HCT116 (cell line): ENCODE measurements at regions not wholly inside any gene's neighbourhood (a gene's known extent, or its start where the extent isn't known, plus 50 kb on each side); places are given as distances from the start of the nearest gene placed in this dataset.

Experiments used
- CEBPB ChIP-seq: IDR thresholded peaks from 2 replicates; pipeline ENCODE4 v1.6.1; 2012; ENCODE audit warnings: low read depth
- CTCF ChIP-seq, 3 experiments: fragments of 200-600 bp in 1 of 3; sonication (generic) in 1 of 3; IDR thresholded peaks in 2 of 3; conservative IDR thresholded peaks in 1 of 3; 2 replicates each; pipeline ENCODE4 v1.5.1; 2012 to 2017; ENCODE audit warnings: low read depth in 2 of 3, low read length in 2 of 3, antibody characterized with exemption in 1 of 3, borderline replicate concordance in 1 of 3, control low read depth in 1 of 3, mild to moderate bottlenecking in 1 of 3, mixed read lengths in 1 of 3, mixed run types in 1 of 3, moderate library complexity in 1 of 3; ENCODE audit not compliant: insufficient read depth in 1 of 3
- EZH2 ChIP-seq: fragments of 200-600 bp; sonication (generic); IDR thresholded peaks from 2 replicates; pipeline ENCODE4 v1.6.1; 2017; ENCODE audit warnings: antibody characterized with exemption, mixed run types
- EZH2phosphoT487 ChIP-seq: fragments of 200-600 bp; IDR thresholded peaks from 2 replicates; pipeline ENCODE4 v1.6.1; 2018; ENCODE audit warnings: antibody characterized with exemption, borderline replicate concordance
- FOSL1 ChIP-seq: IDR thresholded peaks from 2 replicates; pipeline ENCODE4 v1.6.1; 2012; ENCODE audit warnings: low read depth
- POLR2A ChIP-seq: IDR thresholded peaks from 2 replicates; pipeline ENCODE4 v1.7.0; 2011; ENCODE audit warnings: borderline replicate concordance; ENCODE audit not compliant: insufficient read depth, insufficient read length; ENCODE audit errors: extremely low read depth

GRCh38 chr12:91613223-91613779, 430.7 kb upstream of the DCN start:
- TF ChIP-seq CTCF (IDR thresholded peaks at IDR 0.05 in 2 of 3, conservative IDR thresholded peaks at IDR 0.05 in 1 of 3; ENCODE audit: borderline replicate concordance in 1 of 3, insufficient read depth in 1 of 3, low read depth in 2 of 3, low read length in 2 of 3) (no peak), EZH2phosphoT487 (no peak), CEBPB (no peak), POLR2A (no peak), FOSL1 (no peak), EZH2 (no peak)
